Tibial nerve (tissue), 4 donors: ENCODE measurements at regions not wholly inside any gene's neighbourhood (a gene's known extent, or its start where the extent isn't known, plus 50 kb on each side); places are given as distances from the start of the nearest gene placed in this dataset.

Source experiments
- EP300 ChIP-seq, 2 donors: sonication (generic); formaldehyde crosslinking; IDR thresholded peaks; one replicate each; pipeline ENCODE4 v1.6.1; 2017; ENCODE audit warnings: antibody characterized with exemption in 2 of 2, mild to moderate bottlenecking in 1 of 2
- POLR2A ChIP-seq, 2 donors: fragments of 450-650 bp; IDR thresholded peaks; one replicate each; pipeline ENCODE4 v1.6.1; 2017; ENCODE audit warnings: antibody characterized with exemption in 2 of 2, mild to moderate bottlenecking in 2 of 2, moderate library complexity in 2 of 2
- TF ChIP-seq, protein P1 (sequence below), 5 experiments: fragments of 200-600 bp in 3 of 5; fragments of 450-650 bp in 2 of 5; sonication (generic) in 3 of 5; IDR thresholded peaks; one replicate each; pipeline ENCODE4 v1.5.1; 2016 to 2019; ENCODE audit warnings: antibody characterized with exemption in 5 of 5, mild to moderate bottlenecking in 3 of 5, moderate library complexity in 2 of 5

GRCh38 chr6:91033964-91034363 lies 447.1 kb upstream of the MAP3K7 start:
- no peak for TF ChIP-seq POLR2A (IDR thresholded peaks at IDR 0.05)
- TF ChIP-seq, protein P1, sequence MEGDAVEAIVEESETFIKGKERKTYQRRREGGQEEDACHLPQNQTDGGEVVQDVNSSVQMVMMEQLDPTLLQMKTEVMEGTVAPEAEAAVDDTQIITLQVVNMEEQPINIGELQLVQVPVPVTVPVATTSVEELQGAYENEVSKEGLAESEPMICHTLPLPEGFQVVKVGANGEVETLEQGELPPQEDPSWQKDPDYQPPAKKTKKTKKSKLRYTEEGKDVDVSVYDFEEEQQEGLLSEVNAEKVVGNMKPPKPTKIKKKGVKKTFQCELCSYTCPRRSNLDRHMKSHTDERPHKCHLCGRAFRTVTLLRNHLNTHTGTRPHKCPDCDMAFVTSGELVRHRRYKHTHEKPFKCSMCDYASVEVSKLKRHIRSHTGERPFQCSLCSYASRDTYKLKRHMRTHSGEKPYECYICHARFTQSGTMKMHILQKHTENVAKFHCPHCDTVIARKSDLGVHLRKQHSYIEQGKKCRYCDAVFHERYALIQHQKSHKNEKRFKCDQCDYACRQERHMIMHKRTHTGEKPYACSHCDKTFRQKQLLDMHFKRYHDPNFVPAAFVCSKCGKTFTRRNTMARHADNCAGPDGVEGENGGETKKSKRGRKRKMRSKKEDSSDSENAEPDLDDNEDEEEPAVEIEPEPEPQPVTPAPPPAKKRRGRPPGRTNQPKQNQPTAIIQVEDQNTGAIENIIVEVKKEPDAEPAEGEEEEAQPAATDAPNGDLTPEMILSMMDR (IDR thresholded peaks at IDR 0.05) = no peak
- TF ChIP-seq EP300 (IDR thresholded peaks at IDR 0.05) = no peak
